H1 (cell line): ENCODE measurements at regions not wholly inside any gene's neighbourhood (a gene's known extent, or its start where the extent isn't known, plus 50 kb on each side); places are given as distances from the start of the nearest gene placed in this dataset.

Experiments
- CTCF ChIA-PET: fragments of 300-600 bp; sonication (Branson Sonifier 250); formaldehyde crosslinking; loops from one replicate; lab custom pipeline; 2021; ENCODE audit not compliant: partially characterized antibody; lab: Charles Lee
- POLR2A ChIA-PET: fragments of 300-600 bp; sonication (Branson Sonifier 250); formaldehyde crosslinking; loops from one replicate; lab custom pipeline; 2021; ENCODE audit warnings: inconsistent platforms; ENCODE audit not compliant: partially characterized antibody; lab: Charles Lee
- DNase-seq, 2 experiments: peaks; one replicate each; pipeline versions ENCODE4 v3.0.0 to v3.0.0-alpha.2; 2010 to 2022; ENCODE audit warnings: low spot score in 2 of 2, low read depth in 1 of 2, mixed read lengths in 1 of 2
- FAIRE-seq: peaks from 2 replicates; lab custom pipeline; 2011; peaks lifted over from hg19 to GRCh38; lab: Jason Lieb, UNC
- H2AFZ ChIP-seq: 2 replicates; pipeline ENCODE4 v1.8.1; 2012; ENCODE audit warnings: low read length, inconsistent platforms
- H2AK5ac ChIP-seq: 2 replicates; pipeline ENCODE4 v1.6.1; 2013; ENCODE audit warnings: low read depth, low read length
- H2BK120ac ChIP-seq: replicated peaks from 2 replicates; pipeline ENCODE3; 2013; ENCODE audit warnings: low read depth, low read length, inconsistent platforms
- H2BK12ac ChIP-seq: 2 replicates; pipeline ENCODE4 v1.6.1; 2013; ENCODE audit warnings: low read depth, low read length
- H2BK15ac ChIP-seq: 2 replicates; pipeline ENCODE4 v1.6.1; 2013; ENCODE audit warnings: low read length
- H2BK20ac ChIP-seq: 2 replicates; pipeline ENCODE4 v1.6.1; 2013; ENCODE audit warnings: low read length
- H2BK5ac ChIP-seq: 2 replicates; pipeline ENCODE4 v1.6.1; 2013; ENCODE audit warnings: low read depth, low read length
- H3K14ac ChIP-seq: 2 replicates; pipeline ENCODE4 v1.6.1; 2013; ENCODE audit warnings: inconsistent platforms; ENCODE audit not compliant: insufficient read length
- H3K18ac ChIP-seq: 2 replicates; pipeline ENCODE4 v1.6.1; 2013; ENCODE audit warnings: low read length; ENCODE audit errors: extremely low read depth
- H3K23ac ChIP-seq: 2 replicates; pipeline ENCODE4 v1.6.1; 2013; ENCODE audit warnings: inconsistent platforms; ENCODE audit not compliant: insufficient read length
- H3K23me2 ChIP-seq: 2 replicates; pipeline ENCODE4 v1.6.1; 2013; ENCODE audit warnings: low read depth, low read length
- H3K27ac ChIP-seq: 2 replicates; pipeline ENCODE4 v1.6.1; 2011; ENCODE audit warnings: low read depth, low read length, inconsistent platforms
- H3K27me3 ChIP-seq, 4 experiments: replicated peaks in 1 of 4; 1 replicate in 1 of 4; 2 replicates in 3 of 4; pipeline versions ENCODE4 v1.6.1 to v1.8.1; 2011 to 2013; ENCODE audit warnings: low read length in 3 of 4, mild to moderate bottlenecking in 3 of 4, inconsistent platforms in 2 of 4, mixed read lengths in 2 of 4, moderate library complexity in 1 of 4; ENCODE audit not compliant: control insufficient read depth in 3 of 4, insufficient read depth in 3 of 4; ENCODE audit errors: extremely low read depth in 1 of 4
- H3K36me3 ChIP-seq, 4 experiments: 2 replicates each; pipeline versions ENCODE4 v1.6.1 to v1.8.1; 2011 to 2013; ENCODE audit warnings: mild to moderate bottlenecking in 4 of 4, low read length in 3 of 4, moderate library complexity in 2 of 4, control low read depth in 1 of 4, inconsistent platforms in 1 of 4; ENCODE audit not compliant: insufficient read depth in 4 of 4, control insufficient read depth in 2 of 4
- H3K4ac ChIP-seq: replicated peaks from 2 replicates; pipeline ENCODE3; 2013; ENCODE audit warnings: low read length, low read depth, mixed read lengths, inconsistent platforms; ENCODE audit not compliant: insufficient read length
- H3K4me1 ChIP-seq, 4 experiments: replicated peaks in 1 of 4; 1 replicate in 1 of 4; 2 replicates in 3 of 4; pipeline versions ENCODE4 v1.6.1 to v1.8.1; 2011 to 2013; ENCODE audit warnings: low read length in 3 of 4, inconsistent platforms in 2 of 4, mixed read lengths in 1 of 4; ENCODE audit not compliant: insufficient read depth in 4 of 4, control insufficient read depth in 3 of 4
- H3K4me2 ChIP-seq, 2 experiments: 2 replicates each; pipeline versions ENCODE4 v1.6.1 to v1.8.1; 2011 to 2013; ENCODE audit warnings: low read depth in 2 of 2, low read length in 2 of 2, control low read depth in 1 of 2, inconsistent platforms in 1 of 2, mild to moderate bottlenecking in 1 of 2; ENCODE audit not compliant: insufficient read depth in 1 of 2
- H3K4me3 ChIP-seq, 4 experiments: fragments of 200-600, 300-600 bp in 1 of 4; sonication (generic), shearing (Covaris generic), sonication (Bioruptor Twin) in 1 of 4; 2 replicates each; pipeline versions ENCODE4 v1.5.1 to v1.8.1; 2011 to 2016; ENCODE audit warnings: low read length in 4 of 4, low read depth in 3 of 4, control low read depth in 2 of 4, inconsistent platforms in 2 of 4, mild to moderate bottlenecking in 2 of 4, mixed read lengths in 1 of 4, moderate library complexity in 1 of 4; ENCODE audit not compliant: insufficient read depth in 2 of 4; ENCODE audit errors: extremely low read depth in 1 of 4
- H3K56ac ChIP-seq: replicated peaks from 2 replicates; pipeline ENCODE3; 2013; ENCODE audit warnings: low read depth, mild to moderate bottlenecking, mixed read lengths, low read length, inconsistent platforms; ENCODE audit not compliant: insufficient read length
- H3K79me1 ChIP-seq: 2 replicates; pipeline ENCODE4 v1.6.1; 2013; ENCODE audit warnings: low read depth, low read length, control low read depth
- H3K79me2 ChIP-seq, 2 experiments: 2 replicates each; pipeline versions ENCODE4 v1.6.1 to v1.8.1; 2012 to 2013; ENCODE audit warnings: low read length in 2 of 2, mild to moderate bottlenecking in 2 of 2, inconsistent platforms in 1 of 2; ENCODE audit not compliant: insufficient read depth in 2 of 2, control insufficient read depth in 1 of 2
- H3K9ac ChIP-seq, 4 experiments: replicated peaks in 1 of 4; 1 replicate in 1 of 4; 2 replicates in 3 of 4; pipeline versions ENCODE4 v1.6.1 to v1.8.1; 2011 to 2013; ENCODE audit warnings: low read depth in 3 of 4, low read length in 3 of 4, control low read depth in 2 of 4, mild to moderate bottlenecking in 2 of 4, moderate library complexity in 2 of 4, inconsistent platforms in 1 of 4; ENCODE audit errors: extremely low read depth in 1 of 4
- H3K9me3 ChIP-seq, 2 experiments: 2 replicates each; pipeline versions ENCODE4 v1.6.1 to v1.8.1; 2012 to 2013; ENCODE audit warnings: mild to moderate bottlenecking in 2 of 2, moderate library complexity in 2 of 2, control low read depth in 1 of 2, inconsistent platforms in 1 of 2, low read depth in 1 of 2, low read length in 1 of 2, mixed read lengths in 1 of 2; ENCODE audit not compliant: insufficient read depth in 2 of 2
- H4K20me1 ChIP-seq, 2 experiments: replicated peaks in 1 of 2; 2 replicates each; pipeline versions ENCODE3 to v1.8.1; 2011 to 2013; ENCODE audit warnings: inconsistent platforms in 2 of 2, low read length in 2 of 2, mild to moderate bottlenecking in 1 of 2; ENCODE audit not compliant: insufficient read depth in 2 of 2, control insufficient read depth in 1 of 2
- H4K5ac ChIP-seq: 2 replicates; pipeline ENCODE4 v1.6.1; 2013; ENCODE audit warnings: low read length, low read depth, mixed read lengths, inconsistent platforms; ENCODE audit not compliant: insufficient read length
- H4K8ac ChIP-seq: 2 replicates; pipeline ENCODE4 v1.8.0; 2013; ENCODE audit warnings: mild to moderate bottlenecking, moderate library complexity, low read length, inconsistent platforms; ENCODE audit not compliant: insufficient read depth; ENCODE audit errors: extremely low read depth
- H4K91ac ChIP-seq: replicated peaks from 2 replicates; pipeline ENCODE3; 2013; ENCODE audit warnings: low read length, mixed read lengths, inconsistent platforms; ENCODE audit not compliant: insufficient read length
- BCL11A ChIP-seq, 2 experiments: IDR thresholded peaks; one replicate each; pipeline ENCODE4 v1.6.1; 2011; ENCODE audit warnings: low read depth in 2 of 2, low read length in 2 of 2, mild to moderate bottlenecking in 2 of 2
- BRCA1 ChIP-seq: IDR thresholded peaks from 2 replicates; pipeline ENCODE4 v1.6.1; 2012; ENCODE audit warnings: low read depth, low read length, improper control_type of control experiment
- CEBPB ChIP-seq: IDR thresholded peaks from 2 replicates; pipeline ENCODE4 v1.6.1; 2012; ENCODE audit warnings: low read depth, low read length
- CHD2 ChIP-seq: IDR thresholded peaks from 2 replicates; pipeline ENCODE4 v1.6.1; 2012; ENCODE audit warnings: low read length, improper control_type of control experiment
- CTBP2 ChIP-seq: IDR thresholded peaks from 2 replicates; pipeline ENCODE4 v1.7.0; 2011; ENCODE audit warnings: borderline replicate concordance, mild to moderate bottlenecking, moderate library complexity, mixed read lengths, low read length; ENCODE audit not compliant: insufficient read depth, insufficient read length
- EP300 ChIP-seq, 2 experiments: IDR thresholded peaks; 1 replicate in 1 of 2; 2 replicates in 1 of 2; pipeline ENCODE4 v1.6.1; 2011 to 2012; ENCODE audit warnings: low read depth in 2 of 2, low read length in 2 of 2, mild to moderate bottlenecking in 2 of 2, borderline replicate concordance in 1 of 2, inconsistent platforms in 1 of 2, moderate library complexity in 1 of 2
- JUN ChIP-seq: IDR thresholded peaks from 2 replicates; pipeline ENCODE4 v1.6.1; 2011; ENCODE audit warnings: low read depth, mild to moderate bottlenecking, improper control_type of control experiment, low read length
- MAFK ChIP-seq: IDR thresholded peaks from 2 replicates; pipeline ENCODE4 v1.6.1; 2012; ENCODE audit warnings: low read depth, mild to moderate bottlenecking, improper control_type of control experiment, low read length
- POU5F1 ChIP-seq: IDR thresholded peaks from 2 replicates; pipeline ENCODE4 v1.6.1; 2011; ENCODE audit warnings: low read depth, mild to moderate bottlenecking, low read length, moderate library complexity
- RFX5 ChIP-seq: IDR thresholded peaks from 2 replicates; pipeline ENCODE4 v1.6.1; 2011; ENCODE audit warnings: low read depth, low read length, improper control_type of control experiment, borderline replicate concordance
- RNF2 ChIP-seq: fragments of 200-900, 300-1000 bp; sonication (generic); IDR thresholded peaks from 2 replicates; pipeline ENCODE4 v1.7.1; 2016; ENCODE audit warnings: borderline replicate concordance, low read depth, mild to moderate bottlenecking, antibody characterized with exemption, low read length; ENCODE audit not compliant: poor library complexity, severe bottlenecking; ENCODE audit errors: missing control alignments
- SIX5 ChIP-seq: IDR thresholded peaks from 2 replicates; pipeline ENCODE4 v1.6.1; 2011; ENCODE audit warnings: mild to moderate bottlenecking, low read depth, low read length
- SP2 ChIP-seq: IDR thresholded peaks from 2 replicates; pipeline ENCODE4 v1.6.1; 2012; ENCODE audit warnings: mild to moderate bottlenecking, low read length, inconsistent platforms
- SUZ12 ChIP-seq: fragments of 200-600 bp; sonication (generic); IDR thresholded peaks from 2 replicates; pipeline ENCODE4 v1.6.1; 2012; ENCODE audit warnings: mild to moderate bottlenecking, inconsistent platforms, low read length, moderate library complexity, mixed read lengths
- TAF7 ChIP-seq: optimal IDR thresholded peaks from 2 replicates; pipeline ENCODE3; 2011; ENCODE audit warnings: low read depth, mild to moderate bottlenecking, inconsistent platforms, low read length, moderate library complexity, borderline replicate concordance
- TEAD4 ChIP-seq: IDR thresholded peaks from 2 replicates; pipeline ENCODE4 v1.6.1; 2012; ENCODE audit warnings: low read depth, low read length, inconsistent platforms, mixed read lengths
- WGBS, 2 experiments: shearing (Covaris generic) in 1 of 2; methylation state at CpG; one replicate each; pipeline versions ENCODE4 v1.1.6 to v1.1.7; 2013 to 2015; ENCODE audit warnings: low lambda C conversion rate in 2 of 2, mixed read lengths in 2 of 2, inconsistent platforms in 1 of 2, low coverage in 1 of 2, missing lambda C conversion rate in 1 of 2; ENCODE audit not compliant: insufficient replicate concordance in 2 of 2, insufficient coverage in 1 of 2, insufficient read length in 1 of 2; ENCODE audit errors: extremely low coverage in 1 of 2, missing lambda C conversion rate in 1 of 2; 5-methylcytosine and 5-hydroxymethylcytosine counted together

GRCh38 chr3:162087361-162087760 is 590.8 kb downstream of the OTOL1 start:
- H4K8ac ChIP-seq: no peak overlapping the region
- no peak overlapping the region for H3K4me2 ChIP-seq
- no peak overlapping the region for H3K14ac ChIP-seq
- H3K9me3 ChIP-seq: no peaks in the 10 kb centered on the region
- H3K4me1 ChIP-seq: no peaks in the 10 kb centered on the region
- H4K91ac ChIP-seq: no peak overlapping the region
- no peak for FAIRE-seq
- H3K36me3 ChIP-seq: no peaks in the 10 kb centered on the region
- no peak overlapping the region for H3K4me3 ChIP-seq
- H3K23me2 ChIP-seq: no peaks in the 10 kb centered on the region; the same call in 1 of the 2 replicates
- H2AK5ac ChIP-seq: no peak overlapping the region
- H4K20me1 ChIP-seq: no peaks in the 10 kb centered on the region
- H4K5ac ChIP-seq: no peak overlapping the region
- H3K79me2 ChIP-seq: no peaks in the 10 kb centered on the region
- no peak overlapping the region for H2BK15ac ChIP-seq
- H2BK12ac ChIP-seq: no peak overlapping the region
- DNase-seq: no peak
- POLR2A ChIA-PET: no interaction called here
- no peak overlapping the region for H2BK5ac ChIP-seq
- H3K18ac ChIP-seq: no peak overlapping the region
- H3K9ac ChIP-seq: no peak overlapping the region
- CTCF ChIA-PET: no interaction called here
- H3K56ac ChIP-seq: no peak overlapping the region
- H3K23ac ChIP-seq: no peak overlapping the region
- no peaks in the 10 kb centered on the region for H3K27me3 ChIP-seq
- no peak overlapping the region for H3K4ac ChIP-seq
- no peaks in the 10 kb centered on the region for H3K79me1 ChIP-seq
- H2AFZ ChIP-seq: no peak overlapping the region
- no peak overlapping the region for H2BK120ac ChIP-seq
- no peak overlapping the region for H2BK20ac ChIP-seq
- WGBS, 2 experiments: 84% methylated on average over 3 of the region's 3 CpGs; no CpG with 5 or more reads in 1 of the 2 experiments
- H3K27ac ChIP-seq: no peak overlapping the region
- TF ChIP-seq RNF2: no peak
- no peak for TF ChIP-seq RFX5
- no peak for TF ChIP-seq SIX5
- TF ChIP-seq TEAD4: no peak
- no peak for TF ChIP-seq SUZ12
- no peak for TF ChIP-seq BCL11A (IDR thresholded peaks at IDR 0.05; ENCODE audit: low read depth in 2 of 2, low read length in 2 of 2)
- no peak for TF ChIP-seq CHD2
- TF ChIP-seq MAFK: no peak
- no peak for TF ChIP-seq POU5F1
- no peak for TF ChIP-seq SP2
- no peak for TF ChIP-seq EP300 (IDR thresholded peaks at IDR 0.05; ENCODE audit: borderline replicate concordance in 1 of 2, low read depth in 2 of 2, low read length in 2 of 2)
- TF ChIP-seq JUN: no peak
- TF ChIP-seq TAF7: no peak
- TF ChIP-seq CTBP2: no peak
- TF ChIP-seq BRCA1: no peak
- no peak for TF ChIP-seq CEBPB
